ENCODE measurements at regions not wholly inside any gene's neighbourhood (a gene's known extent, or its start where the extent isn't known, plus 50 kb on each side); places are given as distances from the start of the nearest gene placed in this dataset.

DNA sequence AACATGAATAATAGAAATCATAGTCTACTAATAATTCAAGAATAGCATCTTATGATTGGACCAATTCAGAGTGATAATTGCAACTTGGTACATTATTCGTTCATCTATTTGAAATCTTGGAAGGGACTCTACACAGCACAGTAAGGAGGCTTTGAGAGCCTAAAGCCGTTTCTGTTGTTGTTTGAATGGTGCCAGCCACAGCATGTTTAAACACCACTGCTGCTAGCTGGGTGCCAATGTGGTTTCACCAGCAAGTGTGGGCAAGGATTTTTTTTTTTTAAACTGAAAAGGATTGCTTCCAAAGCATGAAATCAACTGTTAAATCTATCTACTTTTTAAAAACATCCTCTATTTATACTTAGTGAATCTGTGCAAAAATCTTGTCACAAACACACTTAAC is 253.9 kb upstream of the MAP3K1 start:
- no peak overlapping the region for H3K4me3 ChIP-seq (ENCODE audit: low read depth, low read length)

DNA sequence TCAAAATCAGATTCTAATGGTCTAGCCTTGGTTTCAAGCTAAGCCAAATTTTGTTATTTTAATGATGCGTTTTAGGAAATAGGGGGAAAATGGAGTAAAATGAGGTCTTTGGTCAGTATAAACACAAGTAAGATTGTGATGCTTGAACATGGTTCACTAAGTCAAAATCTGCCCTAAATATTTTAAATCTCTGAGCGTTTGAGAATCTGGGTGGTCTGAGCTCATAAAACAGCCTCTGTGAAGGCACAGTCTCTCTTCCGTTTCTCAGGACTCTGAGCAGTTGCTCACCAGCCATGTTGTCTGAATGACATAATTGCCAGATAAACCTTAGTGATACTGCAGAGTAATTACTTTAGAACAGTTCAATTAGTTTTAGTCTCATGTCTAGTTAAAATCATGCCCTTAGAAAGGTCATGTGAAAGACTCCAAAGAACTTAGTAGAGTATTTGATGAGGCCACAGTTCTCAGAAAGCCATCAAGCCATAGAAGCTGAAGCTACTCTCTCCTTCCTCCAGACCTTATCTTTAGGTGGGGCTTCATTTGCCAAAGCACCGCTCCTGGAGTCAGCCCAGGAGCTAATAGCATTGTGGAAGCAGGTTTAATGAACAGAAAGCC is 257.1 kb upstream of the MAP3K1 start:
- H3K4me3 ChIP-seq (ENCODE audit: low read depth, low read length) = no peak overlapping the region

DNA sequence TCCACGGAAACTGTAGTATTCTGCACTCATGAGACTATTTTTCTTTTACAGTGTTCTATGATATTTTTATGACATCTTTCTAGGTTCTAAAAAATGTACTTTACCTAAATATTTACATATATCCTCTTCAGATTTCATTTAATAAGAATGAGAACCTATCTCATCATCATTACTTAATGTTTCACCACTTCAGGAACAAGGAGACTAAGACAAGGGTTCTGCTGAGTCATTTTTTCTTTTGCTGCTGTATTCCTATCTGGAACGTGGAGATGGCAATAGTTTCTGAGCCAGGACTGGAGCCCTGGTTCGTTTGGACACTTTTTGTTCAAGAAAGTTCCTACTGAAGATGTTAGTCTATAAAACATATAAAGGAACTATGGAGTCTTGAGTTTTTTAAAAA is 258.2 kb upstream of the MAP3K1 start:
- H3K4me3 ChIP-seq (ENCODE audit: low read depth, low read length) = no peak overlapping the region

DNA sequence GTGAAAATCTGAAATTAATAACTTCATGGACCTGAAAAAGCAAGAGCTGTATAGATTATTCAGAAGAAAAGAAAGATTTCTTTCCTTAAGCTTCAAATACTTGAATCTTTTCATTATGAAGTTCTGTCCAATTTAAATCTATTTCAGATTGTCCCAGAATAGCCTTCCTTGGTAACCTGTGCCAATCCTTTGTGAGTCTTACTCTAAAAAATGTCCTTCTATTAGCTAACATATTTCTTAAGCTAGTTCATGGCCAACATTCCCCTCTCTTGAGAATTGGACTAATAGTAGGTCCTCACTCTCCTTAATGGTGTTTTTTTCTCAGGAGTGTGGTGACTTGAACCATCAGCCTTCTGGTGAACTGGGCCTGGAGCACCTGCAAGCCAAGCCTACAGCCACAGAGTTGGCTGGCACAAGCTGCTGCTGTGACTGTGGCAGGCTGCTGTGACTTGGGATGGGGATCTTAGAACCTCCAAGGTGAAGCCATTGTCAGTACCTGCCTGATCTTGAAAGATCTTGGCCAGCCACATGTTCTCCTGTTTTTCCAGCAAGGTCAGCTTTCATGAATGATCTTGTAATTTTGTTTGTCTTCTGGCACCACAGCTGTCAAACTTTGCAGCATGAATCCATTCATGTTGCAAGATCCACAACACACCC is 262.6 kb upstream of the MAP3K1 start:
- no peak overlapping the region for H3K4me3 ChIP-seq (ENCODE audit: low read depth, low read length)

DNA sequence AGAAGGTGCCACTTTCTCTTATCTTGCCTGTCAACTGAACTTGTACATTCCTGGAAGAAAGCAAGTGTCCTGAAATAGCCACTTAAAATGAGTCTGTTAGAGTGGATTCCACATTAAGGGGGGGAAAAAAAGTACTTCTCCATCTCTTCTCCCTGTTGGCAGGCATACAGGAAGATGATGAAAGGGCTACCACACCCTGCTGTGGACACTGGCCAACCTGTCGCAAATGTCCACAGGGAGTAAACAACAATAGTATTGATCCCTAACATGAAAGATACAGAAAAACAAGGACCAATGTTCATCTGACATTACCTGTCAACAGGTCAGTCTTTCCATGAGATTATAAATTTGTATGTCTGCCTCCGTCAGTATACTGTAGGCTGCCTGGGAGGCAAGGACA is 265.1 kb upstream of the MAP3K1 start:
- H3K4me3 ChIP-seq (ENCODE audit: low read depth, low read length) = no peak overlapping the region

DNA sequence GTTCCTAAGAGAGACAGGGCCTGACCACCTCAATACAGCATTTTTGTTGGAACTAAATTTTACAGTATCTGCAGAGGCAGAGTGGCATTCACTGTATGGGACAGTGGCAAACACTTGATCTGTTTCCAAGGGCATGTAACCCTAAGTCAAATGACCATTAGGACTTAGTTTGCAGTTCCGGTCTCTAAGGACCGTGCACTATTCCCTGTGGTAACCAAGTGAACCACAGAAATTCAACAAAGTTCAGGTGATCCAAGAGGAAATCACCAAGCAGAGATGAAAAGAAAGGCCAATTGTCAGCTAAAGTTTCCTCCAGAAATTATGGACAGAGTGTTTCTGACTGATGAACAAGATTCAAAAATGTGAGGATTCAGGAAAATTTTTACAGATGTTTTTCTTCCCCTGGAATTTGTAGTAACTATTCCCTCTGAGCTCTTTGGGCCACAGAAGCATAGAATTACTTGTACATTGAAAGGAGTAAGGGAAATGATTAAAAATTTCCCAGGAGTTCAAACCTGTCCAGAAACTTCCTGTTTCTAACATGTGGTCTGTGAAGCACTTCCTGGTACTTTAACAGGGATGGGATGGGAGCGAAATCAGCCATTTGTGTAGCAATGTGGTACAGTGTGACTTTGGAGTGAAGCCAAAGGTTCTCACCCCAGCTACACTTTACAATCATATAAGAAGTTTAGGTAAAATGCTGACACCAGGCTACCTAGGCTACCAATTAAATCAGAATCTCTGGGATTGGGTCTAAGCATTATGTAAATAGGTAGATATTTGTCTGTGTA is 266.1 kb upstream of the MAP3K1 start:
- H3K4me3 ChIP-seq (ENCODE audit: low read depth, low read length) = no peak overlapping the region

DNA sequence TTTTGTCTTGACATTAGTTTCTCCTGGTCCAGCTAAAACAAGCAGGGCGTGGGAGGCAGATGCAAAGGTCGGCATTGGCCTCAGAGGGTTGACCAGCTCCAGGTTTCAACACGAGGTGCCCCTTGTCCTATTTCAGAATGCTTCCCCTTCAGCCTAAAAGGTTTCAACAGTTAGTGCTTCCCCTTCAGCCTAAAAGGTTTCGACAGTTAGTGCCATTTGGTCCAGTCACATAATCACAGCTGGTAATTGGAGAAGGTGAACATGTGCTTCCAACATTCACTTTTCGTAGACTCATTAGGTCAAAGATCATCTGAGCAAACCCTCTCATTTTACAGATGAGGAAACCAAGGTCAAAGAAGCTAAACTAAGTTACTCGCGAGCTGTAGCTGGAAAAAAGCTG is 270.3 kb upstream of the MAP3K1 start:
- H3K4me3 ChIP-seq (ENCODE audit: low read depth, low read length) = no peak overlapping the region

DNA sequence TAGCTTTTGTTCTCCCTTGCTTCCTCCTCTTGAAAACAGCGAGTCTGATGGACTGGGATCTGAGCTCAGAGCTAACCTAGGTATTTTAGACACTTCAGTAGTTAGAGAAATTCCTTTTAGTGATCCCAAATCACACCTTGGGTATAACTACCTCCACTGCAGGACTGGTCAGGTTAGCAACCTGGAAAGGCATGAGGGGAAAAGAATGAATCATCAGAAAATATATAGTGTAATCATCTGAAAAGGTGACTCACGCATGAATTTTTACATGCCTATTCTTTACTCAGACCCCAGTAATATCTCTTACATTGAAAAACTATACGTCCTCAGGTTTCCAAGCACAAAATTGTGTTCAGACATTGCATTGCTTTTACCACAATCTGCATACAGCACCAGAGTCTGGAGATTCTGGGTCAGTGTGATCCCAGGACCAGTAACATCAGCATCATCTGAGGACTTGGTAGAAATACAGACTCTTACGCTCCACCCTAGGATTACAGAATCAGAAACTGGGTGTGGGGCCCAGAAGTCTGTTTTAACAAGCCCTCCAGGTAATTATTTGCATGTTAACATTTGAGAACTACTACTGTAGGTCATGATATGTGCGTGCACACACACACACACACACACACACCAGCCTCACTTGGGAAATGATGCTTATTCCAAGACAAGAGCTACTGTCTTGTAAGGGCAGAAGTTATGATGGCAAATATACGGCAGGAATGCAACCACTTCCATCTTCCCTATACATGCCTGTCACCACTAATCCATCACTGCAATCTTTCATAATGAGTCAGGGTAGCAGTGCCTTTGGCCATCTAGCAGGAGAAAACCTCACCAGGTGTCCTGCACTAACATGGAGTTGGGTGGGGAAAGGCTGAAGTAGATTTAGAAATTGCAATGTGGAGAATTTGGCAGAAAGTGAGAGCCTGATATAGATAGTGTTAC is 271.6 kb upstream of the MAP3K1 start:
- H3K4me3 ChIP-seq (ENCODE audit: low read depth, low read length) = no peak overlapping the region

DNA sequence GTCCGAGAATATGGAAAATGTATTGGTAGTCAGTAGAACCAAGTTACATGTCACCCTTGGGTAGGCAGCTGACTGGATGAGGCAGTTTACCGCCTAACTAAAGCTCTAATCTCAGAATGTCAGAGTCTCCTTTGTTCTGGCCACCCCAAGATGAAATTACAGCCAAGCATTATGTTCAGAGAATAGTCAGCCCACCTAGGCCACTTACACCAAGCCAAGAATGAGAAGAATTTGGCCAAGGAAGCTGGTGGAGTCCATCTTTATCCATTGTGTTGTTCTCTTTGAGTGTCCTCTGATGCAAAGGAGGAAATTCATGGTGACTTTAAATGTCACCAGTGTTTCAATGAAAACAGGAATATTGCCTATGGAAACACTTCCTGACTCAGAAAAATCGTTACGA is 275.1 kb upstream of the MAP3K1 start:
- no peak overlapping the region for H3K4me3 ChIP-seq (ENCODE audit: low read depth, low read length)

DNA sequence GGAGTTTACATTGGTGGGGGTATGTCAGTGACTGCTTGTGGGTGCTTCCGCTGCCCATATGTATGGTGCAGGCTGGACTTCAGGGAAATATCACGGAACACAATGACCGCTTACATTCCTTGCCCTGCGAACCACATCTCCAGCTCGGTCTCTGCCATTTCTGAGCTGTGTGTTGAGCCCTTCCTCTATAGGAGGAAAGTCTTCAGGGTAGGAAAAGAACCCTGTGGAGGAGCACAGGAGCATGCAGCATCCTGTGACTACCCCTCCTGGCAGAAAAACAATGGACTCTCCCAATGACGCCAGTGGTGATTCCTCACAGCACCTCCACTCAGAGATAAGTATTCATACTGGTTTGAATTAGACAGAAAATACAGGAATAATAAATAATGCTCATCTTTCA is 276.8 kb upstream of the MAP3K1 start:
- H3K4me3 ChIP-seq (ENCODE audit: low read depth, low read length) = no peak overlapping the region

DNA sequence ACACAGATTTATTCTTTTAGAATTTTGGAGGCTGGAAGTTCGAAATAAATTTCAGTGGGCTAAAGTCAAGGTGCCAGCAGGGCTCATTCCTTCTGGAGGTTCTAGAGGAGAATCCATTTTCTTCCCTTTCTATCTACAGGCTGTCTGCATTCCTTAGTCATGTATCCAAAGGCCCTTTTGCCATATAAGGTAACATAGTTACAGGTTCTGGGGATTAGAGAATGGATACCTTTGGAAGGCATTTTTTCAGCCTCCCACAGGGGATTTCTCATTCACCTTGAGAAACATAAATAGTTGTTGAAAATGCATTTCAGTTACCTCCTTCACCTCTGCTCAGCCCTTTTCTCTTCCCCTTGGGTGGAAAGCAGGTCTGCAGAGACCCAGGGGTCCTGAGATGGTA is 280.0 kb upstream of the MAP3K1 start:
- no peak overlapping the region for H3K4me3 ChIP-seq (ENCODE audit: low read depth, low read length)

DNA sequence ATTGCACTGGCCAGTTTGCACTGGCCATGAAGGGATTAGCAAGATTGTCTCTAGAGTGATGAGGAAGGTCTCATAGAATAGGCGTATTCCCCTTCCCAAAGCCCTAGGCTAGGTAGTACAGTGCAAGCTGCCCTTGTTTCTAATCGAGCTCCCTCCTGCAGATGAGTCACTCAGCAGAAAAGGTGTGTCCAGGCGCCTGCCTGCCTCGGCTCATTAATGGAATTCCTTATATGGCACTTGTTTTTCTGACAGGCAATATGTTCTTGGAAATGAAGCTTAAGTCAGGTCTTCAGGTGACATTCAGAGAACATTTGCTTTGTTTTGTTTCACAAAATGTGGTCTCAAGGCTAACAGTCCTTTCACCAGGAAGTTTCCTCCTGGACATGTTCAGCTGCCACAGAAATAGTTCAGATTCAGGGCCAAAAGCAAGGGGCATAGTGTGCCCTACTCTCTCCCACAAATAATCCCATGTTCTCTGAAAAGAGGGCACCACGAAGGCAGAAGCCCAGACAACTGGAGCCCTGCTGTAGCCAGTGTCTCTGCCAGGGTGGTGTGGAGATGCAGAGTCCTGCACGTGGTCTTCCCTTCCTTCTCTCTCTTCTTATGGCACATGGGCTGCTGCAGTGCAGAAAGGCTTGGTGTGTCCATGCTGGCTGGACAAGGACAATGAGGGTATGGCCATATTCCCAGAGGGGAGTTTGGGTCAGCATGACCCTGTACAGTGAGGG is 281.1 kb upstream of the MAP3K1 start:
- no peak overlapping the region for H3K4me3 ChIP-seq (ENCODE audit: low read depth, low read length)

DNA sequence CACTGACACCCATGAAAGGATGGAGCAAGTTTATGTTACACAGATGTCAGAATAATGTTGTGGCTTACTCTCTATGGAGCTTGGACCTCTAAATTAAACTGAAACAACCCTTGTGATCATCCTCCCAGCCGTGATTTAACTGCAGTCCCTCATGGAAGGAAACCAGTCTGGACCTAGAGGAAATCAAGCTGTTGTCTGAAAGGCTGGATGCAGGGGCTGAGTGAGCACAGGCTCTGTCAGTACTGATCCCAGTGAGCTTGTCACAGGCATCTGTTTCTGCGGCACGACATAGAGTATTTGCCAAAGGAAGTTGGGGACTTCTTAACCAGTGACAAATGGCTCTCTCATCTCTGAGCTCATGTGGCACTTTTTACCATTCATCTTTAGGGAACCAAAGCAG is 282.9 kb upstream of the MAP3K1 start:
- H3K4me3 ChIP-seq (ENCODE audit: low read depth, low read length) = no peak overlapping the region

DNA sequence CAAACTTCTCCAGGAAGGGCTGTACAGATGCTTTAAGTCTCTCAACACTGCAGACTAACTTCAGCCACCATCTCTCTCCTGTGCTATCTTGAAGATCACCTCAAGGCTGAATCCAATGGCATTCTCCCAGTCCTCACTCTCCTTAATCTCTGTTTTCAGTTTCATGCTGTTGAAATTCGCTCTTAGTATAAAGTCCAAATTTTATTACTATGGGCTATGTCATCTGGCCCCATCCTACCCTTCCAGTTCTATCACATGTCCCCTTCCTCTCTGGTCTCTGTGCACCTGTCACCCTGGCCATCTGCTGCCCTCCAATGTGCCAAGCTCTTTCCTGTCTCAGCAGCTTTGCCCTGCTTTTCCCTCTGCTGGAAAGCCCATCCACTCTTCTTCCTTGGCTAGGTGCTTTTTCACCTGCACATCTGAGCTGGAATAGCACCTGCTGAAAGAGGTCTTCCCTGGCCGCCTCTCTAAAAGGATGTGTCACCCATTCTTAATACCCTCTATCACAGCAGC is 284.7 kb upstream of the MAP3K1 start:
- H3K4me3 ChIP-seq (ENCODE audit: low read depth, low read length) = no peak overlapping the region

DNA sequence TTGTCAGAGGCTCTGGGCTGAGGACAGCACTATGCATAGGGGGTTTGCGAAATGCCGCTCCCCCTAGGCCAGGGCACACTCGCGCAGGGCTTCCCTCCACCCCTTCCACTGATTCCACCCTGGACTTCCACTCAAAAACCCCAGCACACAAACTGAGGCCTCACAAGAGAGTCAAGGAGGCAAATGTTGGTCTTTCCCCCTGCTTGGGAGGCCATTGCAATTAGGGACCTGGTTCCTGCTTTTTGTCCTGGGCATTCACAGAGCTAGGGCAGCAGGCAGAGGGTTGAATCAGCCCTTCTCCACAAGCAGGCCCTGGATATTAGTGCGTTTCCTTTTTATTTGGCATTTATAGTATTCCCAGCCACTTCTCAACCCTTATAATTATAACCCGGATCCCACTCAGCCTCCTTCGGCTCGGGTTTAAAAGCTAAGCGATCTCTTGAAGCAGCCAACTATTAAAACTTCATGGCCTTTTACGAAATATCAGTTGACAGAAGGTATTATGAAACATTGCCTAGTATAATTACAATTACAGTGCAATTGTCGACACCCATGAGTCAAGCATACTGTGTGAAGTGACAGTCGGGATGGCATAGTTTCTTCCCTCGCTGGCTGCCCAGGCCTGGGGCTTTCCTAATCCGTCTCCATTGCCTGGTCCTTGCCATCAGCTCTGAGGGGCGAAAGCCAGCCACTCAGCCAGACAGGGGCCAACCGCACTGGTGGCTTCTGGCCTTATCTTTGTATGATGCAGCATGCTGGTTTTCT is 285.5 kb upstream of the MAP3K1 start:
- H3K4me3 ChIP-seq (ENCODE audit: low read depth, low read length) = no peak overlapping the region

DNA sequence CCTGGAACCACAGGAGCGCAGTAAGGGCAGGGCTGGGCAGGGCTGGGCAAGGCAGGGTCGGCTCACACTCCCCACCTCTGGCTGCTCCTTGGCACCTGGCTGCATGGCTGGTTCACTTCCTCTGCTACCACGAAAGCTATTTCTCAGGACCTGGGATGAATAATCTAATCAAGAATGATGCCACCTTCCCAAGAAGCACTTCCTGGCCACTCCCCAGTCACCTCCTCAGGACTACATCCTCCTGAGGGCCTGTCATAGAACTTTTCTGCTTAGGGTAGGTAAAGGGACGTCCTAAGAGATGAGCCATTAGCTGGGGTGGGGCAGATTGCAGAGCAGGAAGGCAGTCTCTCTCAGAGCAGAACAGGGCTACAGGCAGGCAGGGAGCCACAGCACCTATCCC is 288.2 kb upstream of the MAP3K1 start:
- no peak overlapping the region for H3K4me3 ChIP-seq (ENCODE audit: low read depth, low read length)

DNA sequence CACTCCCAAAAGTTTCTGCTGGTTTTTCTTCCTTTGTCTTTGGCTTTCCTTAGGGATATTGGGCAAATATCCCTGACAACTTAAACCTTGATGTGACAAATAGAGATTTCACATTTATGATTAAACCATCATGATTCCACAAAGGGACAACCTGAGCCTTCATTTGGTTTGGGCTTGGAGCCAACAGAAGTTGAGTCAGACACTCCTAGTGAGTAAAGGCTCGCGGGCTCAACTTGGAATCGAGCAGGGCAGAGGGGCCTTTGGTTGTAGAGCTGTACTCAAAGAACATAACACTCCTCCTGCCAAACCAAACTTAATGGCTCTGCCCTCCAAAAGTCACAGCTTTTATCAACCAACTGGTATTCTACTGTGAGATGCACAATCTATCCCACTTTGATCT is 290.2 kb upstream of the MAP3K1 start:
- no peak overlapping the region for H3K4me3 ChIP-seq (ENCODE audit: low read depth, low read length)

DNA sequence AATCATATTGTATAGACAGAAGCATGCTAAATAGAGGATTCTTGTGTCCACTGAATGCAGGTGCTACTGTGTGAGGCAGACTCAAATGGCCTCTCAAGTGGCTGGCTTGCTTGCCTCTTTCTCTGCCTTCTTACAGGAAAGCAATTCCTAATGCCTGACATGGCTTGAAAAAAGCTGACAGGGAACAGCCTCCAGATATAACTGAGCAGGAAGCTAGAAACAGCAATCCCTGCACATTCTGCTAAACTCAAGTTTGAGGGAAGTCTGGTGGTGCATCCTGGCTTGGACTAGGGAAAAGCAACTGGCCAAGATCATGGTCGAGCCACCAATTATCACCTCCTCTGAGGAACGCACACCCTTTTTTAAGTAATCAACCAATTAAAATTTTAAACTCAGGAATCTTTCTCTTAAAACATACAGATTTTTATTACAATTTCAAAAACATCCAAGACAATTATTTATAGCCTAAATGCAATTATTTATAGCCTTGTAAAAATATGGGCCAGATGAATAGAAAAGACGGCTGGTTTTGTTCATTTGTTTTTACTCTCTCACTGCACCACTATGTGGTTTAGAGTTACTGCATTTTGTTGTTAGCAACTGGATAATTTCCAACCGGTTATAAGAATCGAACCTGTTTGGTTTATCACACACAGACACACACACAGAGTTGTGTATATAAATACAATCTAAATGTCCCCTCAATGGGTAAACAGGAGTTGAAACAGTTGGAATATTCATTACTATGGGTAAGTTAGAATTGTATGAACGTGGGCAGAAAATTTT is 290.9 kb upstream of the ANKRD55 start:
- no peak overlapping the region for H3K4me3 ChIP-seq (ENCODE audit: low read depth, low read length)

DNA sequence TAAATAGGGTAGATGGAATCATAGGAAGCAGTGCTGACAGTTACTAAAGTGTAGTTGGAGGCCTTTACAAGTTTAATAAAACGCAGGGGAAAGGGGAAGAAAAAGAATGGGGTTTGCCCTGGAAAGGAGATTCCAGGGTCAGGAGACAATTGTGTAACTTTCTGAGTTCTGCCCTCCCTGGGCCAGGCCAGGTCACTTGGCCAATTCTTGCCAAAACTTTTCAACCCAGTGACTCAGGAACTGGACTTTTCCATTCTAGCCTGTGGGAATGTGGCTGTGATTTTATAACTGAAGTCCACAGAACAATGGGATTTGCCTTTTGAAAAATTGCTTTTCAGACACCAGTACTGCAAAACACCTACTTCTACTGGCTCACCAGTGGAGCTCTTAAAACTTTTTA is 289.8 kb upstream of the ANKRD55 start:
- no peak overlapping the region for H3K4me3 ChIP-seq (ENCODE audit: low read depth, low read length)

Data from iPS-11a (cell line).